Astrocyte of the cerebellum (primary cell): ENCODE measurements at regions not wholly inside any gene's neighbourhood (a gene's known extent, or its start where the extent isn't known, plus 50 kb on each side); places are given as distances from the start of the nearest gene placed in this dataset.

ENCODE experiments used
- DNase-seq: peaks from one replicate; pipeline ENCODE4 v3.0.0-alpha.2; 2011; ENCODE audit warnings: low read depth
- H3K4me3 ChIP-seq: 2 replicates; pipeline ENCODE4 v1.5.1; 2011; ENCODE audit warnings: mild to moderate bottlenecking, low read depth, low read length, moderate library complexity
- CTCF ChIP-seq: IDR thresholded peaks from 2 replicates; pipeline ENCODE4 v1.5.1; 2012; ENCODE audit warnings: low read length, low read depth, moderate library complexity, mild to moderate bottlenecking; ENCODE audit errors: missing control alignments
- in situ Hi-C: cut with HindIII; loops from 2 replicates; pipeline ENCODE4 v1.10.0; 2017; ENCODE audit warnings: low sequenced_read_pairs

- no peak for TF ChIP-seq CTCF
- no peak for DNase-seq
- in situ Hi-C loops = no loop called here
- no peak overlapping the region for H3K4me3 ChIP-seq
Observed at GRCh38 chr6:117028256-117028655, 151.2 kb downstream of the RFX6 start.

DNA sequence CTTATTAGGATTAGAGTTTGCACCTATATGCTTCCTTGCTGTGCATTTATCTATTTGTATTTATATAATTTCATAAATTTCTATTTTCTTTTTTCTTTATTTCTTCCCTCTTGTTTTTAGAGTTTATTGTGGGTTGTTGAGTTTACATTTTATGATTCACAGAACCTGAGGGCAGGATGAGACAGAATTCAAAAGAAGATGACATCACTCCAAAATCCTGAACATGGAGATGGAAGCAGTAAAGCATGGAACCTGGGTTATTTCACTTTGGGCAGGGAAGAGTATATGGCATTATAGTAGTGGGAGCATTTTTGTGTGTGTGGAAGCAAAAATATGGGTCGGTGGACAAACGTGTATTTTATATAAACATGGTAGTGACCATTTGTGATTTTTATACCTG, 157.5 kb downstream of the RFX6 start:
- no peak overlapping the region for H3K4me3 ChIP-seq
- TF ChIP-seq CTCF = no peak
- in situ Hi-C loops = no loop called here
- no peak for DNase-seq

- no peak overlapping the region for H3K4me3 ChIP-seq
- TF ChIP-seq CTCF = no peak
- no peak for DNase-seq
- in situ Hi-C loops = no loop called here
Observed at GRCh38 chr6:117034971-117035370, 157.9 kb downstream of the RFX6 start.

- in situ Hi-C loops = no loop called here
- no peak for DNase-seq
- H3K4me3 ChIP-seq = no peak overlapping the region
- no peak for TF ChIP-seq CTCF
Observed at GRCh38 chr6:117050301-117050700, 173.3 kb downstream of the RFX6 start.

- in situ Hi-C loops = no loop called here
- H3K4me3 ChIP-seq = no peak overlapping the region
- no peak for DNase-seq
- TF ChIP-seq CTCF = no peak
Observed at GRCh38 chr6:117072134-117072533, 193.2 kb upstream of the VGLL2 start.

DNA sequence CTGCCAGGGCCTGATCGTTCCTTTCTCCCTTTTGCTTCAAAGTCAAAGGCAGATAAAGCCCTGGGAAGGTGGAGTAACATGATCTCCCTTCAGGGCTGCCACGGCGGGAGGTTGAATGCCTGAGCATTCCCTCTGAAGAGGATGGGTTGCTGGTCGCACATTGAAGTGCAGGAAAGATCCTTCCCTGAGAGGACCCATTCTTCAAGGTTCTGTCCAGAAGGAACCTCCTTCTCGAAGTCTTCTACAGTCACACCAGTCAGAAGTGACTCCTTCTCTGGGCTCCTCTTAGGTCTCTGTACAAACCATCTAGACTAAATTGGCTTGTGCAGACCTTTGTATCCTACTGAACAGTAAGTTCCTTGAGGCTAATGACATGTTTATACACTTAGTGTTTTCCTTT, 192.6 kb upstream of the VGLL2 start:
- no peak for DNase-seq
- H3K4me3 ChIP-seq = no peak overlapping the region
- no peak for TF ChIP-seq CTCF
- in situ Hi-C loops = no loop called here

- no peak overlapping the region for H3K4me3 ChIP-seq
- TF ChIP-seq CTCF = no peak
- no peak for DNase-seq
- in situ Hi-C loops = no loop called here
Observed at GRCh38 chr6:117074672-117075071, 190.7 kb upstream of the VGLL2 start.
